ENCODE measurements at regions not wholly inside any gene's neighbourhood (a gene's known extent, or its start where the extent isn't known, plus 50 kb on each side); places are given as distances from the start of the nearest gene placed in this dataset.

DNA sequence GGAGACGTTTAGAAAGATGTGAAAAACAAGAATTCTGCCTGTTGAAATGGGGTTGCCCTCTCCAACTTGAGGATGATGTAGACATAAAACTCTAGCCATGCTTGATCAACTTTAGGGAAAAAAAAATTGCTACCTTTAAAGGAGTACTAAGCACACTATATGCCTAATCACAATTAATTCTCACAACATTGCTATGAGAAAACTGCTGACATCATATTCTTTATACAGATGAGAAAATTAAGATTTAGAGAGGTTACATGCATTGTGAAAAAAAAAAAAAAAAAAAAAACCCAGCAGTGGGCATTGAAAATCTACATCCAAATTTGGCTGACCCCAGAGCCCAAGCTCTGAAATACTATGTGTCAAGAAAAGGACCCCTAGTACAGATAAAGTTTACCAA lies 617.2 kb upstream of the ADGRL2 start:
- TF ChIP-seq JUN (IDR thresholded peaks at IDR 0.05; ENCODE audit: low read depth, low read length) (no peak), CBX5 (IDR thresholded peaks at IDR 0.05; ENCODE audit: low read depth, low read length) (no peak), NANOG (IDR thresholded peaks at IDR 0.05; ENCODE audit: insufficient read depth, low read depth, low read length, poor library complexity, severe bottlenecking) (no peak), ZNF274 (IDR thresholded peaks at IDR 0.05; ENCODE audit: borderline replicate concordance, extremely low read depth, low read length) (no peak), RAD21 (IDR thresholded peaks at IDR 0.05 in 1 of 2, conservative IDR thresholded peaks at IDR 0.05 in 1 of 2; ENCODE audit: low read depth in 2 of 2, low read length in 2 of 2) (no peak), SIN3A (conservative IDR thresholded peaks at IDR 0.05 in 1 of 2, IDR thresholded peaks at IDR 0.05 in 1 of 2; ENCODE audit: low read depth in 1 of 2, low read length in 2 of 2) (no peak)
- TF ChIP-seq, protein P1, sequence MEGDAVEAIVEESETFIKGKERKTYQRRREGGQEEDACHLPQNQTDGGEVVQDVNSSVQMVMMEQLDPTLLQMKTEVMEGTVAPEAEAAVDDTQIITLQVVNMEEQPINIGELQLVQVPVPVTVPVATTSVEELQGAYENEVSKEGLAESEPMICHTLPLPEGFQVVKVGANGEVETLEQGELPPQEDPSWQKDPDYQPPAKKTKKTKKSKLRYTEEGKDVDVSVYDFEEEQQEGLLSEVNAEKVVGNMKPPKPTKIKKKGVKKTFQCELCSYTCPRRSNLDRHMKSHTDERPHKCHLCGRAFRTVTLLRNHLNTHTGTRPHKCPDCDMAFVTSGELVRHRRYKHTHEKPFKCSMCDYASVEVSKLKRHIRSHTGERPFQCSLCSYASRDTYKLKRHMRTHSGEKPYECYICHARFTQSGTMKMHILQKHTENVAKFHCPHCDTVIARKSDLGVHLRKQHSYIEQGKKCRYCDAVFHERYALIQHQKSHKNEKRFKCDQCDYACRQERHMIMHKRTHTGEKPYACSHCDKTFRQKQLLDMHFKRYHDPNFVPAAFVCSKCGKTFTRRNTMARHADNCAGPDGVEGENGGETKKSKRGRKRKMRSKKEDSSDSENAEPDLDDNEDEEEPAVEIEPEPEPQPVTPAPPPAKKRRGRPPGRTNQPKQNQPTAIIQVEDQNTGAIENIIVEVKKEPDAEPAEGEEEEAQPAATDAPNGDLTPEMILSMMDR (IDR thresholded peaks at IDR 0.05; ENCODE audit: control extremely low read depth in 1 of 3, insufficient read depth in 1 of 3, low read depth in 1 of 3, low read length in 3 of 3): no peak

All from H1 (cell line).